K562 (cell line): ENCODE measurements at regions not wholly inside any gene's neighbourhood (a gene's known extent, or its start where the extent isn't known, plus 50 kb on each side); places are given as distances from the start of the nearest gene placed in this dataset.
"Not testable (repeated sequence)": the region's sequence is repeated elsewhere in the genome, so short reads cannot be mapped to it uniquely, and the experiment has no call there.

Experiments used
- CTCF ChIP-seq, 3 experiments: IDR thresholded peaks in 2 of 3; conservative IDR thresholded peaks in 1 of 3; 2 replicates each; pipeline ENCODE4 v1.5.1; 2011 to 2012; ENCODE audit warnings: low read length in 3 of 3, mild to moderate bottlenecking in 3 of 3, control low read depth in 2 of 3, improper control_type of control experiment in 1 of 3, inconsistent platforms in 1 of 3, low read depth in 1 of 3, mixed read lengths in 1 of 3, moderate library complexity in 1 of 3; ENCODE audit not compliant: insufficient read depth in 2 of 3
- EZH2 ChIP-seq: IDR thresholded peaks from 2 replicates; pipeline ENCODE4 v1.6.1; 2012; ENCODE audit warnings: low read depth, mild to moderate bottlenecking, inconsistent platforms, low read length, borderline replicate concordance
- GATAD2A ChIP-seq: fragments of 450-650 bp; IDR thresholded peaks from 2 replicates; pipeline ENCODE4 v1.6.1; 2017
- HNRNPLL ChIP-seq: fragments of 200-400 bp; formaldehyde crosslinking; IDR thresholded peaks from 2 replicates; pipeline ENCODE4 v1.6.1; 2017; ENCODE audit warnings: low read length, low read depth, mild to moderate bottlenecking; ENCODE audit not compliant: poor library complexity, severe bottlenecking
- KAT8 ChIP-seq: fragments of 450-650 bp; IDR thresholded peaks from 2 replicates; pipeline ENCODE4 v1.6.1; 2016; ENCODE audit warnings: low read depth, mild to moderate bottlenecking
- MAX ChIP-seq: sonication (generic); formaldehyde crosslinking; IDR thresholded peaks from 2 replicates; pipeline ENCODE4 v1.9.0; 2022; ENCODE audit warnings: mild to moderate bottlenecking, missing genetic modification reagents
- NFATC3 ChIP-seq: fragments of 450-650 bp; IDR thresholded peaks from 2 replicates; pipeline ENCODE4 v1.6.1; 2017; ENCODE audit warnings: mild to moderate bottlenecking
- RAD21 ChIP-seq, 2 experiments: fragments of 250-450 bp in 1 of 2; fragments of 450-650 bp in 1 of 2; sonication (Bioruptor Pico) in 1 of 2; formaldehyde crosslinking in 1 of 2; IDR thresholded peaks in 1 of 2; conservative IDR thresholded peaks in 1 of 2; 2 replicates each; pipeline versions ENCODE4 v1.4.0 to v1.8.0; 2020 to 2022; ENCODE audit warnings: mild to moderate bottlenecking in 2 of 2, moderate library complexity in 1 of 2
- REST ChIP-seq, 2 experiments: fragments of 450-650 bp; formaldehyde crosslinking in 1 of 2; IDR thresholded peaks; 2 replicates each; pipeline versions ENCODE4 v1.4.0 to v1.6.1; 2014 to 2020; ENCODE audit warnings: mild to moderate bottlenecking in 2 of 2, borderline replicate concordance in 1 of 2, low read depth in 1 of 2
- SP1 ChIP-seq: sonication (generic); formaldehyde crosslinking; IDR thresholded peaks from 2 replicates; pipeline ENCODE4 v1.8.1; 2022; ENCODE audit warnings: mild to moderate bottlenecking, missing genetic modification reagents
- ZNF511 ChIP-seq: sonication (generic); formaldehyde crosslinking; IDR thresholded peaks from 2 replicates; pipeline ENCODE4 v1.8.0; 2022; ENCODE audit warnings: mild to moderate bottlenecking, missing genetic modification reagents

- TF ChIP-seq CTCF (IDR thresholded peaks at IDR 0.05 in 2 of 3, conservative IDR thresholded peaks at IDR 0.05 in 1 of 3; ENCODE audit: insufficient read depth in 2 of 3, low read depth in 1 of 3, low read length in 3 of 3); MAX (CRISPR knock-in tag); ZNF511 (CRISPR knock-in tag); NFATC3; REST (IDR thresholded peaks at IDR 0.05; ENCODE audit: borderline replicate concordance); REST (CRISPR knock-in tag; IDR thresholded peaks at IDR 0.05; ENCODE audit: low read depth); EZH2; GATAD2A; HNRNPLL; SP1 (CRISPR knock-in tag); RAD21 (CRISPR knock-in tag; conservative IDR thresholded peaks at IDR 0.05 in 1 of 2, IDR thresholded peaks at IDR 0.05 in 1 of 2); KAT8: not testable (repeated sequence)
These were observed 243.9 kb downstream of the GOLGA6L6 start for GRCh38 chr15:20297603-20298123.
